SH-SY5Y (cell line): ENCODE measurements at regions not wholly inside any gene's neighbourhood (a gene's known extent, or its start where the extent isn't known, plus 50 kb on each side); places are given as distances from the start of the nearest gene placed in this dataset.

Source experiments
- GATA2 ChIP-seq: IDR thresholded peaks from 2 replicates; pipeline ENCODE4 v1.6.1; 2011; ENCODE audit warnings: mild to moderate bottlenecking, low read depth, low read length
- GATA3 ChIP-seq: IDR thresholded peaks from 2 replicates; pipeline ENCODE4 v1.6.1; 2011; ENCODE audit warnings: low read depth, mild to moderate bottlenecking, low read length, moderate library complexity

DNA sequence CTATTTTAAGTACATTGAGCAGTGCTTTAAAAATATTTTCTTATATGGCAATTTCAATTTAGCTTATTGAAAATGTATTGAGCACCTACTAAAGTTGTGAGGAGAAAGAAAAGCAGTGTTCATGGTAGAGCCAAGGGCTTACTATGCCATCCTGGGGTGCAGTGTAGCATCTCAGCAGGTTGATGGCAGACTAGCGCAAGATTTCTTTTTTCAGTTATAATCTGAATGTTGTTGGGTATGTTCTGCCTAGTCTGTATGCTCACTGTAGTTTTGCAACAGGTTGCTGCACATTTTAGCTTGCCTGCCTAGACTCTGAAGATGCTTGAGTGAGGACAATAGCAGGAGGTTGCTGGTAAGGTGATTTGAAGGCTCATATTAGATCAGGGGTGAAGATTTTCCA is 103.1 kb upstream of the UNC13C start:
- TF ChIP-seq GATA3 (no peak), GATA2 (no peak)
